Effector memory CD8-positive, alpha-beta T cell (primary cell): ENCODE measurements at regions not wholly inside any gene's neighbourhood (a gene's known extent, or its start where the extent isn't known, plus 50 kb on each side); places are given as distances from the start of the nearest gene placed in this dataset.

Experiments used
- ATAC-seq: fragments of 150-1000 bp; cut with Tn5 transposase; replicated peaks from 2 replicates; pipeline ENCODE4 v1.10.0; 2021; ENCODE audit warnings: mild to moderate bottlenecking, moderate library complexity
- DNase-seq, 3 experiments: peaks; one replicate each; pipeline ENCODE4 v3.0.0; 2021
- H3K27ac Mint-ChIP-seq, 2 donors: one replicate each; pipeline ENCODE4 v1.8.0; 2022; ENCODE audit warnings: mild to moderate bottlenecking in 2 of 2, mixed read lengths in 2 of 2, moderate library complexity in 2 of 2
- H3K27me3 Mint-ChIP-seq, 2 donors: one replicate each; pipeline ENCODE4 v1.8.0; 2022; ENCODE audit warnings: mixed read lengths in 2 of 2
- H3K36me3 Mint-ChIP-seq: one replicate; pipeline ENCODE4 v1.8.0; 2022; ENCODE audit warnings: mild to moderate bottlenecking, moderate library complexity, mixed read lengths; ENCODE audit not compliant: insufficient read depth
- H3K4me1 Mint-ChIP-seq, 2 donors: one replicate each; pipeline ENCODE4 v1.8.0; 2022; ENCODE audit warnings: low read depth in 2 of 2, mixed read lengths in 2 of 2
- H3K4me3 Mint-ChIP-seq, 2 donors: one replicate each; pipeline ENCODE4 v1.8.0; 2022; ENCODE audit warnings: mild to moderate bottlenecking in 2 of 2, mixed read lengths in 2 of 2, moderate library complexity in 2 of 2
- H3K9me3 Mint-ChIP-seq, 2 donors: one replicate each; pipeline ENCODE4 v1.8.0; 2022; ENCODE audit warnings: mixed read lengths in 2 of 2

DNA sequence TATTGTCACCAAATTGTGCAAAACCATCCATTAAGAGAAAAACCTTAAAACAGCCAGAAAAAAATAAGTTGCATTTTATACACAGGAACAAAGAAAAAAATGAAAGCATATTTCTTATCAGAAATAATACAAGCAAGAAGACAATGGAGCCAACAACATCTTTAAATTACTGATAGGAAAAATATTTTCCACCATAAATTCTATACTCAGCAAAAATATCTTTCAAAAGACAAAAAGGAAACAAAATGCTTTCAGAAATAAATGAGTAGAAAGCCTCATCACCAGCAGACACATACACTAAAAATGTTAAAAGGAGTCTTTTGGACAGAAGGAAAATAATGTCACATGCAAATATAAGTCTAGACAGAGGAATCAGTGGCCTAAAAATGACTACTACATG lies 106.4 kb upstream of the TRIB2 start:
- DNase-seq (no peak), ATAC-seq (no peak)
- Mint-ChIP-seq H3K4me1 (peaks cover 12 to 14% of the 10 kb centered on the region in 2 donors), H3K27ac (no peak overlapping the region), H3K27me3 (no peaks in the 10 kb centered on the region), H3K36me3 (peaks cover 2% of the 10 kb centered on the region), H3K4me3 (no peak overlapping the region), H3K9me3 (no peaks in the 10 kb centered on the region)

DNA sequence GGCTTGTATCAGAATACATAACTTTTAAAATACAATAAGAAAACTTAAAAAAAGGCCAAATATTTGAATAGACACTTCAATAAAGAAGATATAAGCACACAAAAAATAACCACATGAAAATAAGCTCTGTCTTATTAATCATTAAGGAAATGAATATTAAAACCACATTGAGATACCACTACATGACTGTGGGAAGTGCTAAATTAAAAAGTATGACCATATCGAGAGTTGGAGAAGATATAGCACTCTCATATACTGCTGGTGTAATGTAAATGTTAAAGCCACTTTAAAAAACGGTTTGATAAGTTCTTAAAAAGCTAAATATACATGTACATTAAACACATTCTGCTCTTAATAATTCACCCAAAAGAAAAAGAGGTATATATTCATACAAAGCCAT lies 104.6 kb upstream of the TRIB2 start:
- no peaks in the 10 kb centered on the region for H3K27me3 Mint-ChIP-seq
- no peak overlapping the region for H3K4me3 Mint-ChIP-seq
- peaks cover 2% of the 10 kb centered on the region for H3K36me3 Mint-ChIP-seq
- no peak for DNase-seq
- no peaks in the 10 kb centered on the region for H3K9me3 Mint-ChIP-seq
- peak overlapping the region in 1 of 2 donors; percentile 11 for H3K27ac Mint-ChIP-seq
- peaks cover 5 to 12% of the 10 kb centered on the region in 2 donors for H3K4me1 Mint-ChIP-seq
- peak; percentile 49 for ATAC-seq

- Mint-ChIP-seq H3K36me3 (peaks cover 2% of the 10 kb centered on the region), H3K27me3 (no peaks in the 10 kb centered on the region), H3K4me1 (peaks cover 5 to 12% of the 10 kb centered on the region in 2 donors), H3K4me3 (no peak overlapping the region), H3K9me3 (no peaks in the 10 kb centered on the region), H3K27ac (no peak overlapping the region)
- DNase-seq (no peak), ATAC-seq (no peak)
These were observed 104.1 kb upstream of the TRIB2 start for GRCh38 chr2:12612671-12613070.

- ATAC-seq = no peak
- H3K27ac Mint-ChIP-seq = no peak overlapping the region
These were observed 103.5 kb upstream of the TRIB2 start for GRCh38 chr2:12613137-12613835.

GRCh38 chr2:12615509-12615908 lies 101.2 kb upstream of the TRIB2 start:
- no peaks in the 10 kb centered on the region for H3K9me3 Mint-ChIP-seq
- H3K4me1 Mint-ChIP-seq = peaks cover 2 to 9% of the 10 kb centered on the region in 2 donors
- ATAC-seq (no peak), DNase-seq (no peak)
- no peak overlapping the region for H3K27ac Mint-ChIP-seq
- no peaks in the 10 kb centered on the region for H3K27me3 Mint-ChIP-seq
- H3K4me3 Mint-ChIP-seq = no peak overlapping the region
- H3K36me3 Mint-ChIP-seq = peaks cover 2% of the 10 kb centered on the region

More at GRCh38 chr2:12613137-12613835, 103.5 kb upstream of the TRIB2 start:
- Mint-ChIP-seq H3K4me3 (no peak overlapping the region), H3K36me3 (peaks cover 2% of the 10 kb centered on the region), H3K4me1 (peaks cover 2 to 9% of the 10 kb centered on the region in 2 donors), H3K9me3 (no peaks in the 10 kb centered on the region), H3K27me3 (no peaks in the 10 kb centered on the region)
- DNase-seq = no peak

GRCh38 chr2:12616456-12617156 lies 100.1 kb upstream of the TRIB2 start:
- H3K9me3 Mint-ChIP-seq = no peaks in the 10 kb centered on the region
- H3K4me1 Mint-ChIP-seq = peaks cover 2 to 9% of the 10 kb centered on the region in 2 donors
- H3K4me3 Mint-ChIP-seq = no peak overlapping the region
- DNase-seq (no peak), ATAC-seq (no peak)
- peaks cover 2% of the 10 kb centered on the region for H3K36me3 Mint-ChIP-seq
- no peak overlapping the region for H3K27ac Mint-ChIP-seq
- no peaks in the 10 kb centered on the region for H3K27me3 Mint-ChIP-seq

GRCh38 chr2:12617366-12617765 lies 99.4 kb upstream of the TRIB2 start:
- Mint-ChIP-seq H3K27me3 (no peaks in the 10 kb centered on the region), H3K27ac (peak overlapping the region in 1 of 2 donors; percentile 28)

DNA sequence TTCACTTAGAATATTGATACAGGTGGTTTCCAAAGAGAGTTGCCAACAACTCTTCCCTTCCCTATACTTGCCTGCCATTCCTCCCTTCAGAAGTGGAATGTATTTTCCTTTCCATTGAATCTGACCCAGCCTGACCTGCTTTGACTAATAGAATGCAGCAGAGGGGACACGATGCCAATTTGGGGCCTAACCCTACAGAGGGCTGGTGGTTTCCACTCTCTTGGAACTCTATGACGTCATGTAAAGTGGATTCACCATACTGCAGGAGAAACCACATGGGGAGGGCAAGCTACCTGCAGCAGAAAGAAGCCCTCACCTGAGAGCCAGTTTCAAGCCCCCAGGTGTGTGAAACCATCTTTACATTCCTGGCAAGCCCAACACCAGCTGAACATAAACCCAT lies 98.9 kb upstream of the TRIB2 start:
- Mint-ChIP-seq H3K27me3 (no peaks in the 10 kb centered on the region), H3K4me3 (no peak overlapping the region), H3K4me1 (peaks cover 0 to 2% of the 10 kb centered on the region in 2 donors), H3K9me3 (no peaks in the 10 kb centered on the region), H3K36me3 (peaks cover 2% of the 10 kb centered on the region), H3K27ac (peak overlapping the region in 1 of 2 donors; percentile 28)
- DNase-seq (no peak), ATAC-seq (no peak)

More at GRCh38 chr2:12617366-12617765, 99.4 kb upstream of the TRIB2 start:
- peaks cover 2% of the 10 kb centered on the region for H3K36me3 Mint-ChIP-seq
- H3K4me1 Mint-ChIP-seq = peaks cover 2 to 4% of the 10 kb centered on the region in 2 donors
- DNase-seq (no peak), ATAC-seq (no peak)
- no peaks in the 10 kb centered on the region for H3K9me3 Mint-ChIP-seq
- H3K4me3 Mint-ChIP-seq = no peak overlapping the region

DNA sequence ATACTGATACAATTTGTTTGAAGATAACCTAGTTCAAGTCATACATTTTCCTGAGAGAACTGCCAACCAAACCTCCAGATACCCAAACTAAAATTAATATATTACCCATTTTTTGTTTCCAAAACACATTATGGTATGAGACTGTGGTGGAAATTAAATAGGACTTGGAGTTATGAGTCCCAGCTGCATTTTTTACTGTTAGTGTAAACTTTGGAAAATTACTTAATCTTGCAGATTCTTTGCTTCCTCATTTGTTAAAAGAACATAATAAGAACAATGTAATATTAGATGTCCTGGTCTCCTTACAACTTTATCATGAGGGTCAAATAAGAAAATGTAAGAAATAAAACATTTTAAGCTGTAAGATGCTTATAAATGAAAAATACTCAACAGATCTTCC lies 98.2 kb upstream of the TRIB2 start:
- no peak for DNase-seq
- H3K36me3 Mint-ChIP-seq = peaks cover 2% of the 10 kb centered on the region
- ATAC-seq = no peak
- no peaks in the 10 kb centered on the region for H3K4me1 Mint-ChIP-seq
- H3K27ac Mint-ChIP-seq = no peak overlapping the region
- no peaks in the 10 kb centered on the region for H3K9me3 Mint-ChIP-seq
- no peaks in the 10 kb centered on the region for H3K27me3 Mint-ChIP-seq
- H3K4me3 Mint-ChIP-seq = no peak overlapping the region

DNA sequence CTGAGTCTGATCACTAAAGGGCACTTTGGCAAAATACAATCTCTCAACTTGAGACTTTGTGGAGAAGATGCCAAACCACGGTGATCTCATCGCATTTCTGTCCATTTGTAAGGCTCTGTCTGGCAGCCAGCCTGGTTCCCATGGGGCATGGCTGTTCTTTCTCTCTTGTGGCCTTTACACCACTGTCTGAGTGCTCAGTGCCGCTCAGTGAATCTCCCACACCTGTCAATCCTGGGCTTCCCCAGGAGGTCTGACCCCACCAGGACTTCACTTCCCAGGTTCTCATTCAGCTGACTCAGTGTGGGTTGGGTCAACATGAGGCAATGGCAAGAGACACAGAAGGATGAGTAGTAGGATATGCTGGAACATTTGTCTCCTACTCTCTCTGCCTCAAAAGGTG lies 96.8 kb upstream of the TRIB2 start:
- DNase-seq (no peak), ATAC-seq (no peak)
- H3K27ac Mint-ChIP-seq = no peak overlapping the region
- H3K9me3 Mint-ChIP-seq = no peaks in the 10 kb centered on the region
- H3K36me3 Mint-ChIP-seq = peaks cover 2% of the 10 kb centered on the region
- no peaks in the 10 kb centered on the region for H3K27me3 Mint-ChIP-seq
- H3K4me3 Mint-ChIP-seq = no peak overlapping the region
- peaks cover 0 to 2% of the 10 kb centered on the region in 2 donors for H3K4me1 Mint-ChIP-seq

DNA sequence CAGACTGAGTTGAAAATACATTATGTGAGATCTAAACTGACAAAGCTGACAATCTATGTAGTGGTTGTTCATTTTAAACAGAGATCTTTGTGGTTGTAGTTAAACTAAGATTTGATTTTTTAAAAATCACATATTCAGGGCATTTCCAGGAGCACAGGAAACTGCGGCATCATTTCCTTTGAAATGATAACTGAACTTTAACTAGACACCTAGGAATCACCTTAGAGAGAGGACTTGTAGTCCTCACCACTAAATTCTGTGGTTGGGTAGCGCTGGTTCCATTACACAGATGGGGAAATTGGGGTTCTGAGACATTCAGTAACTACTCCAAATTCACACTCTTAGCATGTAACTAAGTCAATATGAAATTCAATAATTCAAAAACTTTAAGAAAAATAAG lies 96.0 kb upstream of the TRIB2 start:
- Mint-ChIP-seq H3K36me3 (no peaks in the 10 kb centered on the region), H3K4me3 (no peak overlapping the region), H3K9me3 (no peaks in the 10 kb centered on the region), H3K27ac (no peak overlapping the region), H3K4me1 (peaks cover 3 to 4% of the 10 kb centered on the region in 2 donors), H3K27me3 (no peaks in the 10 kb centered on the region)
- DNase-seq = no peak
- no peak for ATAC-seq

- no peaks in the 10 kb centered on the region for H3K9me3 Mint-ChIP-seq
- DNase-seq (no peak), ATAC-seq (no peak)
- H3K27me3 Mint-ChIP-seq = peaks cover 0 to 5% of the 10 kb centered on the region in 2 donors
- H3K36me3 Mint-ChIP-seq = no peaks in the 10 kb centered on the region
- H3K4me1 Mint-ChIP-seq = peaks cover 3 to 5% of the 10 kb centered on the region in 2 donors
- H3K4me3 Mint-ChIP-seq = no peak overlapping the region
- no peak overlapping the region for H3K27ac Mint-ChIP-seq
These were observed 93.7 kb upstream of the TRIB2 start for GRCh38 chr2:12623051-12623450.

DNA sequence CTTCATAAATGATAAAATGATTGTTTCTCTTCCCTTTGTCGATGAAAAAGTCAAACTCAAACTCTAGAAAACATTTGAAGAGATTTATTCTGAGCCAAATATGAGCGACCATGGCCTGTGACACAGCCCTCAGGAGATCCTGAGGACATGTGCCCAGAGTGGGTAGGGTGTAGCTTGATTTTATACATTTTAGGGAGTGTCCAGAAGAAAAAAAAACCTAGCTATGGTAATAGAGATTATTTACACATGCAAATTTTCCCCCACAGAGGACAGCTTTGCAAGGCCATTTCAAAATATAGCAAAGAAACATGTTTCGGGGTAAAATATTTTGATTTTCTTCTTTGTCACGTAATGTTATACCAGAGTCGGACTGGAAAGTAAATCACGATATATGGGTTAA lies 92.4 kb upstream of the TRIB2 start:
- ATAC-seq (no peak), DNase-seq (no peak)
- H3K4me1 Mint-ChIP-seq = peaks cover 3 to 5% of the 10 kb centered on the region in 2 donors
- no peak overlapping the region for H3K4me3 Mint-ChIP-seq
- H3K36me3 Mint-ChIP-seq = no peaks in the 10 kb centered on the region
- peaks cover 0 to 10% of the 10 kb centered on the region in 2 donors for H3K27me3 Mint-ChIP-seq
- no peaks in the 10 kb centered on the region for H3K9me3 Mint-ChIP-seq
- H3K27ac Mint-ChIP-seq = no peak overlapping the region
